GM12892 (cell line): ENCODE measurements at regions not wholly inside any gene's neighbourhood (a gene's known extent, or its start where the extent isn't known, plus 50 kb on each side); places are given as distances from the start of the nearest gene placed in this dataset.

Experiments used
- POLR2A ChIP-seq: IDR thresholded peaks from 2 replicates; pipeline ENCODE4 v1.6.1; 2011; ENCODE audit warnings: low read depth, low read length, control low read depth
- POLR2AphosphoS5 ChIP-seq: IDR thresholded peaks from 2 replicates; pipeline ENCODE4 v1.6.1; 2011; ENCODE audit warnings: low read depth, low read length, control low read depth
- TAF1 ChIP-seq: IDR thresholded peaks from 2 replicates; pipeline ENCODE4 v1.6.1; 2011; ENCODE audit warnings: low read depth, mild to moderate bottlenecking, control low read depth, low read length, borderline replicate concordance

DNA sequence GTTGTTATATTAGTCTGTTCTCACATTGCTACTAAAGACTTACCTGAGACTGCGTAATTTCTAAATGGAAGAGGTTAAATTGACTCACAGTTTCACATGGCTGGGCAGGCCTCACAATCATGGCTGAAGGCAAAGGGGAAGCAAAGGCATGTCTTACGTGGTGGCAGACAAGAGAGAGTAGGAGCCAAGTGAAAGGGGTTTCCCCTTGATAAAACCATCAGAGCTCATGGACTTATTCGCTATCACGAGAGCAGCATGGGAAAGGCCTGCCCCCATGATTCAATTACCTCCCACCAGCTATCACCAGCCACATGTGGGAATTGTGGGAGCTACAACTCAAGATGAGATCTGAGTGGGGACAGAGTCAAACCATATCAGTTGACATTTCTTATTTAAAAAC is 374.5 kb upstream of the RORB start:
- TF ChIP-seq POLR2A, result no peak
- no peak for TF ChIP-seq TAF1
- TF ChIP-seq POLR2AphosphoS5, result no peak
